Panc1 (cell line): ENCODE measurements at regions not wholly inside any gene's neighbourhood (a gene's known extent, or its start where the extent isn't known, plus 50 kb on each side); places are given as distances from the start of the nearest gene placed in this dataset.

ENCODE experiments used
- ATAC-seq: fragments of 200-7000 bp; cut with Tn5 transposase; 2 replicates; pipeline ENCODE4 v1.9.1; 2020; ENCODE audit warnings: mild to moderate bottlenecking, moderate library complexity
- BruUV-seq: library from RNA; stranded (reverse); fragments of 400-500 nt; replicated peaks from 2 replicates; lab custom pipeline; 2021; lab: Mats Ljungman, UMichigan
- CTCF ChIA-PET: fragments of 300-600 bp; sonication (Branson Sonifier 250); formaldehyde crosslinking; loops from one replicate; lab custom pipeline; 2022; ENCODE audit warnings: antibody characterized with exemption; lab: Charles Lee
- POLR2A ChIA-PET: fragments of 300-600 bp; sonication (Branson Sonifier 250); formaldehyde crosslinking; loops from one replicate; lab custom pipeline; 2022; ENCODE audit warnings: antibody characterized with exemption; lab: Charles Lee
- DNase-seq: peaks from one replicate; pipeline ENCODE4 v3.0.0-alpha.2; 2010; ENCODE audit warnings: low read depth, low spot score
- H3K27ac ChIP-seq: 2 replicates; pipeline ENCODE4 v1.5.1; 2011; ENCODE audit warnings: mild to moderate bottlenecking, low read length, inconsistent platforms
- H3K27me3 ChIP-seq: fragments of 200-500 bp; sonication (Bioruptor generic); 2 replicates; pipeline ENCODE4 v1.6.0; 2014; ENCODE audit warnings: low read length, inconsistent platforms; ENCODE audit not compliant: control insufficient read depth, insufficient read depth
- H3K36me3 ChIP-seq: fragments of 200-500 bp; sonication (Bioruptor generic); 2 replicates; pipeline ENCODE4 v1.5.1; 2014; ENCODE audit warnings: inconsistent platforms, mild to moderate bottlenecking, low read length, moderate library complexity; ENCODE audit not compliant: control insufficient read depth, insufficient read depth
- H3K4me1 ChIP-seq: 2 replicates; pipeline ENCODE4 v1.5.1; 2011; ENCODE audit warnings: inconsistent platforms, mild to moderate bottlenecking, low read length, moderate library complexity; ENCODE audit not compliant: control insufficient read depth, insufficient read depth
- H3K4me3 ChIP-seq, 2 experiments: 2 replicates each; pipeline ENCODE4 v1.5.1; 2011 to 2012; ENCODE audit warnings: low read depth in 2 of 2, low read length in 2 of 2, mild to moderate bottlenecking in 2 of 2, inconsistent platforms in 1 of 2, moderate library complexity in 1 of 2
- H3K9me3 ChIP-seq: fragments of 200-500 bp; sonication (Bioruptor generic); 2 replicates; pipeline ENCODE4 v1.5.1; 2014; ENCODE audit warnings: low read depth, mild to moderate bottlenecking, inconsistent platforms, low read length, moderate library complexity; ENCODE audit not compliant: control insufficient read depth, insufficient read depth
- POLR2AphosphoS5 ChIP-seq: IDR thresholded peaks from 2 replicates; pipeline ENCODE4 v1.6.1; 2012; ENCODE audit warnings: mild to moderate bottlenecking, low read depth, low read length, moderate library complexity
- REST ChIP-seq, 2 experiments: IDR thresholded peaks; 2 replicates each; pipeline ENCODE4 v1.6.1; 2011 to 2012; ENCODE audit warnings: low read depth in 2 of 2, control low read depth in 1 of 2, low read length in 1 of 2, mild to moderate bottlenecking in 1 of 2, moderate library complexity in 1 of 2; ENCODE audit not compliant: insufficient read depth in 1 of 2
- SIN3A ChIP-seq: IDR thresholded peaks from 2 replicates; pipeline ENCODE4 v1.6.1; 2012; ENCODE audit warnings: low read depth, mild to moderate bottlenecking, low read length, moderate library complexity, borderline replicate concordance; ENCODE audit not compliant: insufficient read depth
- TCF7L2 ChIP-seq: IDR thresholded peaks from 2 replicates; pipeline ENCODE4 v1.6.1; 2011; ENCODE audit warnings: mild to moderate bottlenecking, low read depth, low read length, inconsistent platforms
- in situ Hi-C: cut with HindIII; loops from 2 replicates; pipeline ENCODE4 v1.10.0; 2016; ENCODE audit warnings: low sequenced_read_pairs, low pct_unique_long_range_greater_than_20kb
- intact Hi-C: fragments of 100-400 bp; cut with micrococcal nuclease; formaldehyde crosslinking; loops from one replicate; pipeline ENCODE4 v1.10.0; 2022; ENCODE audit not compliant: unreplicated experiment
- TF ChIP-seq, protein P1 (sequence below): fragments of 450-650 bp; IDR thresholded peaks from 2 replicates; pipeline ENCODE4 v1.5.1; 2017; ENCODE audit warnings: mild to moderate bottlenecking

DNA sequence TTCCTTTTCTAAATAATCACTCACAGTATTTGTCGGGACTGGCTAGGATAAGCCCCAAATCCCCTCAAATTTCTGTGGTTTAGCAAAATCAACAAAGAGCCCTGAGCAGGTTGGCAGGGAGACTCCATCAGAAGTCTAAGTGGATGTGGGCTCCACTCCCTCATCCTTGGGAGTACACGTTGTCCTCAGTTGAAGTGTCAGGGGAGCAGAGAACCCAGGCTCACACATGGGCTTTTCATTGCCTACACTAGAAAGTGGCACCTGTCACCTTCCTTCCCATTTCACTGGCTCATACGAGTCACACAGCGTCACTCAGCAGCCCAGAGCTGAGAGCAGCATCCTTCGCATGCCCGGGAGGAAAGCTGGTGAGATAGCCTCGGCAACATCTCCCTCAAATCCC lies 421.3 kb upstream of the FZD8 start:
- ChIA-PET POLR2A (no interaction called here), CTCF (no interaction called here)
- no TSS peak for BruUV-seq
- TF ChIP-seq, protein P1, sequence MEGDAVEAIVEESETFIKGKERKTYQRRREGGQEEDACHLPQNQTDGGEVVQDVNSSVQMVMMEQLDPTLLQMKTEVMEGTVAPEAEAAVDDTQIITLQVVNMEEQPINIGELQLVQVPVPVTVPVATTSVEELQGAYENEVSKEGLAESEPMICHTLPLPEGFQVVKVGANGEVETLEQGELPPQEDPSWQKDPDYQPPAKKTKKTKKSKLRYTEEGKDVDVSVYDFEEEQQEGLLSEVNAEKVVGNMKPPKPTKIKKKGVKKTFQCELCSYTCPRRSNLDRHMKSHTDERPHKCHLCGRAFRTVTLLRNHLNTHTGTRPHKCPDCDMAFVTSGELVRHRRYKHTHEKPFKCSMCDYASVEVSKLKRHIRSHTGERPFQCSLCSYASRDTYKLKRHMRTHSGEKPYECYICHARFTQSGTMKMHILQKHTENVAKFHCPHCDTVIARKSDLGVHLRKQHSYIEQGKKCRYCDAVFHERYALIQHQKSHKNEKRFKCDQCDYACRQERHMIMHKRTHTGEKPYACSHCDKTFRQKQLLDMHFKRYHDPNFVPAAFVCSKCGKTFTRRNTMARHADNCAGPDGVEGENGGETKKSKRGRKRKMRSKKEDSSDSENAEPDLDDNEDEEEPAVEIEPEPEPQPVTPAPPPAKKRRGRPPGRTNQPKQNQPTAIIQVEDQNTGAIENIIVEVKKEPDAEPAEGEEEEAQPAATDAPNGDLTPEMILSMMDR, result no peak
- TF ChIP-seq TCF7L2, result no peak
- no peak for TF ChIP-seq POLR2AphosphoS5
- Histone ChIP-seq H3K4me3 (no peak overlapping the region), H3K27ac (no peak overlapping the region), H3K27me3 (no peaks in the 10 kb centered on the region), H3K9me3 (no peaks in the 10 kb centered on the region), H3K4me1 (no peaks in the 10 kb centered on the region), H3K36me3 (no peaks in the 10 kb centered on the region)
- DNase-seq (no peak), ATAC-seq (no peak)
- in situ Hi-C loops (no loop called here), intact Hi-C loops (no loop called here)

GRCh38 chr10:36057731-36058130 lies 415.6 kb upstream of the FZD8 start:
- Histone ChIP-seq H3K4me1 (no peaks in the 10 kb centered on the region), H3K27me3 (no peaks in the 10 kb centered on the region), H3K27ac (no peak overlapping the region), H3K36me3 (no peaks in the 10 kb centered on the region), H3K9me3 (no peaks in the 10 kb centered on the region), H3K4me3 (no peak overlapping the region)
- in situ Hi-C loops, result no loop called here
- no peak for TF ChIP-seq POLR2AphosphoS5
- TF ChIP-seq TCF7L2, result no peak
- TF ChIP-seq REST (IDR thresholded peaks at IDR 0.05; ENCODE audit: insufficient read depth in 1 of 2, low read depth in 2 of 2, low read length in 1 of 2), result no peak
- no peak for TF ChIP-seq SIN3A
- TF ChIP-seq, protein P1, result no peak
- POLR2A ChIA-PET, result no interaction called here
- BruUV-seq, result no TSS peak
- no peak for DNase-seq
- ATAC-seq, result no peak
- CTCF ChIA-PET, result no interaction called here
- intact Hi-C loops, result no loop called here
